IMR-90 (cell line): ENCODE measurements at regions not wholly inside any gene's neighbourhood (a gene's known extent, or its start where the extent isn't known, plus 50 kb on each side); places are given as distances from the start of the nearest gene placed in this dataset.

Source experiments
- ATAC-seq: fragments of 200-7000 bp; cut with Tn5 transposase; 2 replicates; pipeline ENCODE4 v1.9.1; 2020; ENCODE audit warnings: low read depth, mild to moderate bottlenecking, moderate library complexity
- BruUV-seq: library from RNA; stranded (reverse); fragments of 400-500 nt; replicated peaks from 2 replicates; lab custom pipeline; 2021; lab: Mats Ljungman, UMichigan
- CTCF ChIA-PET: fragments of 300-600 bp; formaldehyde crosslinking; extraction: SDS; loops from one replicate; lab custom pipeline; 2021; ENCODE audit warnings: antibody characterized with exemption; lab: Yijun Ruan, JAX
- POLR2A ChIA-PET: fragments of 300-600 bp; sonication (Branson Sonifier 250); formaldehyde crosslinking; loops from one replicate; lab custom pipeline; 2022; ENCODE audit warnings: antibody characterized with exemption; ENCODE audit not compliant: unreplicated experiment; lab: Charles Lee
- DNase-seq: peaks from one replicate; pipeline ENCODE4 v3.0.0; 2013
- H2AFZ ChIP-seq: replicated peaks from 2 replicates; pipeline ENCODE3; 2013; ENCODE audit warnings: low read length, mild to moderate bottlenecking; ENCODE audit not compliant: poor library complexity
- H2AK5ac ChIP-seq: 2 replicates; pipeline ENCODE4 v1.6.1; 2013; ENCODE audit warnings: low read depth, low read length, inconsistent platforms
- H2AK9ac ChIP-seq: replicated peaks from 2 replicates; pipeline ENCODE3; 2013; ENCODE audit warnings: mild to moderate bottlenecking, low read depth, low read length, moderate library complexity; ENCODE audit not compliant: poor library complexity
- H2BK120ac ChIP-seq: 2 replicates; pipeline ENCODE4 v1.6.1; 2013; ENCODE audit warnings: low read depth, low read length, inconsistent platforms
- H2BK15ac ChIP-seq: 3 replicates; pipeline ENCODE4 v1.6.1; 2013; ENCODE audit warnings: low read depth, low read length, inconsistent platforms
- H2BK20ac ChIP-seq: 2 replicates; pipeline ENCODE4 v1.6.1; 2013; ENCODE audit warnings: low read depth, mild to moderate bottlenecking, inconsistent platforms, low read length, moderate library complexity
- H2BK5ac ChIP-seq: 2 replicates; pipeline ENCODE4 v1.6.1; 2013; ENCODE audit warnings: mild to moderate bottlenecking, low read depth, low read length, inconsistent platforms; ENCODE audit not compliant: poor library complexity, severe bottlenecking
- H3K14ac ChIP-seq: replicated peaks from 2 replicates; pipeline ENCODE4 v1.6.1; 2013; ENCODE audit warnings: low read depth, low read length, inconsistent platforms
- H3K18ac ChIP-seq: 2 replicates; pipeline ENCODE4 v1.6.1; 2013; ENCODE audit warnings: low read depth, low read length, control low read depth
- H3K23ac ChIP-seq: 2 replicates; pipeline ENCODE4 v1.6.1; 2013; ENCODE audit warnings: low read depth, low read length, inconsistent platforms
- H3K27ac ChIP-seq: 2 replicates; pipeline ENCODE4 v1.5.1; 2013; ENCODE audit warnings: mild to moderate bottlenecking, control low read depth, low read length; ENCODE audit not compliant: insufficient read depth
- H3K27me3 ChIP-seq: 2 replicates; pipeline ENCODE4 v1.6.1; 2013; ENCODE audit warnings: low read length; ENCODE audit not compliant: control insufficient read depth, insufficient read depth
- H3K36me3 ChIP-seq: 2 replicates; pipeline ENCODE4 v1.6.1; 2013; ENCODE audit warnings: low read length, mixed read lengths; ENCODE audit not compliant: control insufficient read depth, insufficient read depth
- H3K4ac ChIP-seq: 2 replicates; pipeline ENCODE4 v1.6.1; 2013; ENCODE audit warnings: low read depth, low read length, inconsistent platforms
- H3K4me1 ChIP-seq: 2 replicates; pipeline ENCODE4 v1.6.1; 2013; ENCODE audit warnings: low read length, mixed read lengths; ENCODE audit not compliant: control insufficient read depth, insufficient read depth
- H3K4me2 ChIP-seq: 2 replicates; pipeline ENCODE4 v1.6.1; 2013; ENCODE audit warnings: low read depth, mild to moderate bottlenecking, control low read depth, low read length, moderate library complexity
- H3K4me3 ChIP-seq: 2 replicates; pipeline ENCODE4 v1.5.1; 2013; ENCODE audit warnings: low read depth, mild to moderate bottlenecking, control low read depth, low read length, moderate library complexity; ENCODE audit not compliant: insufficient read depth
- H3K56ac ChIP-seq: 2 replicates; pipeline ENCODE4 v1.6.1; 2013; ENCODE audit warnings: low read length, inconsistent platforms; ENCODE audit not compliant: insufficient read depth; ENCODE audit errors: extremely low read depth
- H3K79me1 ChIP-seq, 2 experiments: 2 replicates each; pipeline ENCODE4 v1.6.1; 2013; ENCODE audit warnings: low read length in 2 of 2, inconsistent platforms in 1 of 2, low read depth in 1 of 2
- H3K9ac ChIP-seq: 2 replicates; pipeline ENCODE4 v1.6.1; 2013; ENCODE audit warnings: low read depth, low read length, control low read depth
- H3K9me1 ChIP-seq: 2 replicates; pipeline ENCODE4 v1.6.1; 2013; ENCODE audit warnings: low read length, inconsistent platforms; ENCODE audit not compliant: insufficient read depth
- H3K9me3 ChIP-seq: 2 replicates; pipeline ENCODE4 v1.6.1; 2013; ENCODE audit warnings: low read length; ENCODE audit not compliant: control insufficient read depth, insufficient read depth
- H4K20me1 ChIP-seq: 2 replicates; pipeline ENCODE4 v1.6.1; 2013; ENCODE audit warnings: low read length, inconsistent platforms; ENCODE audit not compliant: insufficient read depth
- H4K5ac ChIP-seq: 2 replicates; pipeline ENCODE4 v1.6.1; 2013; ENCODE audit warnings: mild to moderate bottlenecking, low read depth, low read length, control low read depth
- H4K8ac ChIP-seq, 2 experiments: 2 replicates each; pipeline ENCODE4 v1.6.1; 2013; ENCODE audit warnings: low read depth in 2 of 2, low read length in 2 of 2, control low read depth in 1 of 2, inconsistent platforms in 1 of 2
- H4K91ac ChIP-seq: 2 replicates; pipeline ENCODE4 v1.6.1; 2013; ENCODE audit warnings: low read depth, low read length, inconsistent platforms; ENCODE audit not compliant: insufficient read depth
- BHLHE40 ChIP-seq: fragments of 150-350 bp; IDR thresholded peaks from 2 replicates; pipeline ENCODE4 v1.6.1; 2016; ENCODE audit warnings: mild to moderate bottlenecking, low read depth, low read length
- CEBPB ChIP-seq: IDR thresholded peaks from 2 replicates; pipeline ENCODE4 v1.6.1; 2012; ENCODE audit warnings: low read depth, low read length, improper control_type of control experiment
- CHD1 ChIP-seq: IDR thresholded peaks from 2 replicates; pipeline ENCODE4 v1.6.1; 2012; ENCODE audit warnings: low read depth, low read length, improper control_type of control experiment
- CTCF ChIP-seq: conservative IDR thresholded peaks from 2 replicates; pipeline ENCODE4 v1.5.1; 2012; ENCODE audit warnings: mild to moderate bottlenecking, low read depth, low read length, improper control_type of control experiment
- ELK1 ChIP-seq: fragments of 150-350 bp; IDR thresholded peaks from 2 replicates; pipeline ENCODE4 v1.6.1; 2016; ENCODE audit warnings: low read depth, mild to moderate bottlenecking, low read length, moderate library complexity, borderline replicate concordance
- FOS ChIP-seq: fragments of 150-350 bp; IDR thresholded peaks from 2 replicates; pipeline ENCODE4 v1.6.1; 2016; ENCODE audit warnings: low read depth, low read length
- MAFK ChIP-seq: IDR thresholded peaks from 2 replicates; pipeline ENCODE4 v1.6.1; 2012; ENCODE audit warnings: low read depth, low read length, improper control_type of control experiment
- MAZ ChIP-seq: IDR thresholded peaks from 2 replicates; pipeline ENCODE4 v1.6.1; 2012; ENCODE audit warnings: low read depth, mild to moderate bottlenecking, low read length, improper control_type of control experiment, moderate library complexity, borderline replicate concordance
- MXI1 ChIP-seq: IDR thresholded peaks from 2 replicates; pipeline ENCODE4 v1.6.1; 2012; ENCODE audit warnings: low read depth, mild to moderate bottlenecking, low read length, moderate library complexity, borderline replicate concordance
- NFE2L2 ChIP-seq: fragments of 150-350 bp; IDR thresholded peaks from 2 replicates; pipeline ENCODE4 v1.6.1; 2016; ENCODE audit warnings: low read depth, mild to moderate bottlenecking, low read length
- POLR2A ChIP-seq: IDR thresholded peaks from 2 replicates; pipeline ENCODE4 v1.6.1; 2012; ENCODE audit warnings: mild to moderate bottlenecking, low read depth, low read length
- RAD21 ChIP-seq: IDR thresholded peaks from 2 replicates; pipeline ENCODE4 v1.6.1; 2012; ENCODE audit warnings: low read length, improper control_type of control experiment
- RCOR1 ChIP-seq: IDR thresholded peaks from 2 replicates; pipeline ENCODE4 v1.6.1; 2012; ENCODE audit warnings: mild to moderate bottlenecking, low read length, improper control_type of control experiment; ENCODE audit not compliant: insufficient replicate concordance
- RFX5 ChIP-seq: IDR thresholded peaks from 2 replicates; pipeline ENCODE4 v1.8.0; 2012; ENCODE audit warnings: low read depth, mild to moderate bottlenecking, low read length, moderate library complexity
- SMC3 ChIP-seq: fragments of 150-350 bp; IDR thresholded peaks from 2 replicates; pipeline ENCODE4 v1.6.1; 2016; ENCODE audit warnings: low read depth, mild to moderate bottlenecking, antibody characterized with exemption, low read length, moderate library complexity
- USF2 ChIP-seq: fragments of 150-350 bp; IDR thresholded peaks from 2 replicates; pipeline ENCODE4 v1.6.1; 2017; ENCODE audit warnings: mild to moderate bottlenecking, antibody characterized with exemption, low read length, low read depth
- WGBS, 2 experiments: methylation state at CpG; one replicate each; pipeline versions ENCODE4 v1.1.5 to v1.1.7; 2013; ENCODE audit warnings: missing lambda C conversion rate in 2 of 2; ENCODE audit not compliant: insufficient read length in 1 of 2; ENCODE audit errors: extremely low coverage in 2 of 2; 5-methylcytosine and 5-hydroxymethylcytosine counted together
- dilution Hi-C: fragments of 300-500 bp; cut with HindIII; formaldehyde crosslinking; loops from one replicate; pipeline ENCODE4 v1.14.3; 2018; ENCODE audit warnings: low sequenced_read_pairs; ENCODE audit not compliant: unreplicated experiment
- in situ Hi-C: fragments of 300-500 bp; cut with MboI; formaldehyde crosslinking; loops from 3 replicates; pipeline ENCODE4 v1.14.3; 2019; ENCODE audit warnings: low sequenced_read_pairs, inconsistent platforms, mixed read lengths
- intact Hi-C: fragments of 100-400 bp; cut with micrococcal nuclease; formaldehyde crosslinking; loops from 2 replicates; pipeline ENCODE4 v1.10.0; 2022

- Histone ChIP-seq H3K4me1 (no peaks in the 10 kb centered on the region), H3K14ac (no peak overlapping the region), H2AK9ac (no peak overlapping the region), H3K9me1 (no peaks in the 10 kb centered on the region), H3K4me3 (no peak overlapping the region), H3K23ac (no peak overlapping the region), H2BK20ac (no peak overlapping the region), H2BK120ac (no peak overlapping the region), H3K79me1 (no peaks in the 10 kb centered on the region), H3K9me3 (no peaks in the 10 kb centered on the region), H2BK15ac (no peak overlapping the region), H3K36me3 (no peaks in the 10 kb centered on the region), H3K9ac (no peak overlapping the region), H2AFZ (no peak overlapping the region), H3K27me3 (peaks cover 9% of the 10 kb centered on the region), H3K4ac (no peak overlapping the region), H4K91ac (no peak overlapping the region), H2BK5ac (no peak overlapping the region), H3K56ac (no peak overlapping the region), H3K4me2 (no peak overlapping the region), H2AK5ac (no peak overlapping the region), H4K20me1 (no peaks in the 10 kb centered on the region), H4K5ac (no peak overlapping the region), H3K27ac (no peak overlapping the region), H4K8ac (no peak overlapping the region), H3K18ac (no peak overlapping the region)
- intact Hi-C loops, result no loop called here
- POLR2A ChIA-PET, result no interaction called here
- in situ Hi-C loops, result loop anchor here (25.0 kb wide), 1 partner anchor 1640 kb away; no protein-coding TSS in a partner anchor
- no peak for DNase-seq
- dilution Hi-C loops, result no loop called here
- BruUV-seq, result no TSS peak
- ATAC-seq, result no peak
- WGBS, 2 experiments, result no CpG with 5 or more reads among the region's 2 CpGs
- no peak for TF ChIP-seq NFE2L2
- TF ChIP-seq RCOR1, result no peak
- no peak for TF ChIP-seq CTCF
- no peak for TF ChIP-seq SMC3
- no peak for TF ChIP-seq CHD1
- no peak for TF ChIP-seq USF2
- no peak for TF ChIP-seq MXI1
- TF ChIP-seq RFX5, result no peak
- no peak for TF ChIP-seq MAZ
- TF ChIP-seq FOS, result no peak
- TF ChIP-seq POLR2A, result no peak
- TF ChIP-seq BHLHE40, result no peak
- no peak for TF ChIP-seq CEBPB
- no peak for TF ChIP-seq ELK1
- TF ChIP-seq MAFK, result no peak
- no peak for TF ChIP-seq RAD21
- CTCF ChIA-PET, result interaction anchor here (0.5 kb wide), 1 partner anchor 44 kb away, joined by 10 read pairs; no protein-coding TSS in a partner anchor
These were observed 272.5 kb upstream of the PARD3B start for GRCh38 chr2:204272610-204273287.
